GM19238 (cell line): ENCODE measurements at regions not wholly inside any gene's neighbourhood (a gene's known extent, or its start where the extent isn't known, plus 50 kb on each side); places are given as distances from the start of the nearest gene placed in this dataset.

Source experiments
- DNase-seq: peaks from one replicate; pipeline ENCODE4 v3.0.0; 2011; ENCODE audit warnings: low spot score; ENCODE audit not compliant: insufficient read length

DNA sequence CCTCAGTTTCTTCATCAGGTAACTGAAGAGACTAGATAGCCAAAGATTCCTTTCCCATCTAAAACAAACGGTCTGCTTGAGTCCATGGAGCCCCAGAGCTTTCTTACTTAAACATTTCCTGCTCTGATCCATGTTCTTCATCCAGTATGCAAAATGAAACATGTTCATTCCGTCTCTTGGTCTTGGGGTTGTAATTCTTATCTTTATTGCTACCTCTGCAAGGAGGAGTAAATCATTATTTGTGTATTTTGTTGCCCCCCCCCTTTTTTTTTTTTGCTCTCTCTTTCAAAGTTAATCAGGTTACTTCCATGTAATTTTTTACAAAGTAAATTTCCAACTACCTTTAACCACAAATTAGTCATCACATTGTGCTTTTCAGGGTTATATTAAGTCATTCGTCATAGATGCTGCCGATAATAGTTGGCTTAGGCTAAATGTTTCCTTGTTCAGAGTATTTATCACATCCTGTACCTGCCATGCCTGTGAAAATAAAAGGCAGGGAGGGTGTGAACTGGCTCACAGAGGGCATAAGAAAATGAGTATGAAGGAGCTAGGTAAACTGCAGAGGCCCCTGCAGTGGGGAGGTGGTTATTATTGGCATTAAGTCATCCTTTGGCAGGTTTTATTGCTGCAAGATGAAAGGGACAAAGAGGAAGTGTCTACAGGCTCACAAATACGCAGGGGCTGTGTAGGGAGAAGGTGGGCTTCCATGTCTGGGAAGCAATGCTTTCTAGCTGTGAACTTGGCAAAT is 76.7 kb upstream of the HS3ST1 start:
- DNase-seq = no peak

DNA sequence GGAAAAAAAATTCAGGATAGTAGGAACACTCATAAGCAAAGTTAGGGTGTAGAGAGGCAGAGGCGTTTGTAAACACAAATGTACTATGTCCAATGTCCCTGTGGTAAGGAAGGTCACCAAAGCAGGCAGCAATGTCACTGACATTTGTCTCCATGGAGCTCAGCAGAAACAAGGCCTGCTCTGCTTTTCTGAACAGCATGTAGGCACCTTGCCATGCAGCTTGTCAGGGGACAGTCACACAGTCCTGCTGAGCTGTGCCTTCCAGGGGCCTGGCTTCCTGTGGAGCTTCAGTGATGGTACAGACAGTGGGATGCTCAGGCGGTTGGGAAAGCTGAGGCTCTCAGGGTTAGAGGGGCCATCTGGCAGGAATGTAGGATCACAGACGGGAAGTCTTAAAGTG is 74.5 kb upstream of the HS3ST1 start:
- no peak for DNase-seq

DNA sequence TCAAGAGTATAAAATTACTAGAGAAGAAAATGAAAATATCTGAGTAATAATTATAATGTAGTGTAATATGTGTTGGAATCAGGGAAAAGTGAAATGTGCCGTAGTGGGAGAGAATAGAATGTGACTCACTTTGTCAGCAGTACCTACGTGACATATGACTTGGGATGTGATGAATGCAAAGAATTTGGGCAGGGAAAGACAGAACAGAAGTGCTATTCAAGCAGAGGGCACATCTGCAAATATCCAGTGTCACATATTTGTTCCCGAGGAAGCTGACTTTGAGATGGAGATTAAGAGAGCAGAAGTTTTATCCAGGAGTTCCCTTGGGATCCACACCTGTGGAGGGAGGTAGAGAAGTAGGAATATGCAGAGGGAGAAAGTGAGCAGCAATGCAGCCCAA is 69.3 kb upstream of the HS3ST1 start:
- no peak for DNase-seq

DNA sequence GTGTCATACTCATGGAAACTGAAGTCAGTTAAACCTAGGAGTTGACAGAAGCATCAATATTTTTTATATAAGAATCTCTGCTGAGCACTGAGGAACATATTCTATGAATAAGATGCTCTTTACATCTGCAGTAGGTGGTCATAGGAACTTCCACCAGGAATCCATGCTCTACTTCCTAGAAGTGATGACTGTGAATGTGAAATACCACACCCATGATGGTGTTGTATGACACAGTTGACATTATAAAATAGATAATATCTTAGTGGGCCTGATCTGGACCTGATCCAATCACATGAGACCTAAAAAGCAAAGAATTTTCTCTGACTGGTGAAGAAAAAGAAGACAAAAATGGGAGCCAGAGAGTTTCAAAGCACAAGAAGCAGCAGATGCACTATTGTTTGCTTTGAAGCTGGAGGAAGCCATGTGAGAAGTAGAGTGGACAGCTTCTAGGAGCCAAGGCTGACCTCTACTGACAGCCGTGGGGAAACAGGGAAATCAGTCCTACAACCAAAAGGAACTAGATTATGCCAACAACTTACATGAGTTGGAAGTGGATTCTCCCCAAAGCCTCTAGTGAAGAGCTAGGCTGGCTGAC is 68.6 kb upstream of the HS3ST1 start:
- no peak for DNase-seq

DNA sequence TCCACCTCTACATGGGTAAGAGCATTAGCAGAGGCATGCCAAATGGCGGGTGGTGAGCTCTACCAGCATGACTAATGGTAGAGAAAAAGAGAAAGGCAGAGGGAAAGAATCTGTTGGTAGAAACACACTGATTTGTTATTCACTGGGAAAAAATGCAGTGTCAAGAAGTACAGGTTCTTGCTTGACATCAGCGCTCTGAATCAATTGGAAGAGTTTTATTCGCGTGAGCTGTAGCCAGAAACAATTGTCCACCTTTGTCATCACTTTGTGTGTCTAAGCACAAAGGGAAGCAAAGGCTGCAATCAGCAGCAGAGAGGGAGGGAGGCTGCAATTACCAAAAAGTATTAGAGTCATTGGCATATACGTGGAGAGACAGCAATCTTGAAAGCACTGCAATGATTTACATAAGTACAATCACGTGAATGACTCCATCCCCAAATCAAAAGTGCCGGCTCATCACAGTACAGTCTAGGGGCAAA is 67.7 kb upstream of the HS3ST1 start:
- no peak for DNase-seq

DNA sequence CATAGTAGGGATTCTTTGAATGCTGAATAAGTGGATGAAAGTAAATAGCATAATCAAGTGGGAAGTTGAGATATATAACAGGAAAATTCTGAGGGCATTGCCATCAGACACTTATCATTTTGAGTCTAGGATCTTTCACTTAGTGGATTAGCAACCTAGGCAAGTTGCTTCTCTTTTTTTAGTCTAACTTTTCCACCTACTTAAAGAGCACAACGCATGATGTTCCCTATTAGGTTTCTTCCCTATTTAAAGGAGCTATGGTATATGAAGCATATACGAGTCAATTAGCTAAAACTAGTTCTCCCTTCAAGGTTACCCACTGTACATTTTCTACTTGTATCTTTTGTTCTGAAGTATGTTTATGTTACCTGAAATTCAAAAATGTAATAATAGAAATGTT is 67.1 kb upstream of the HS3ST1 start:
- DNase-seq = no peak

DNA sequence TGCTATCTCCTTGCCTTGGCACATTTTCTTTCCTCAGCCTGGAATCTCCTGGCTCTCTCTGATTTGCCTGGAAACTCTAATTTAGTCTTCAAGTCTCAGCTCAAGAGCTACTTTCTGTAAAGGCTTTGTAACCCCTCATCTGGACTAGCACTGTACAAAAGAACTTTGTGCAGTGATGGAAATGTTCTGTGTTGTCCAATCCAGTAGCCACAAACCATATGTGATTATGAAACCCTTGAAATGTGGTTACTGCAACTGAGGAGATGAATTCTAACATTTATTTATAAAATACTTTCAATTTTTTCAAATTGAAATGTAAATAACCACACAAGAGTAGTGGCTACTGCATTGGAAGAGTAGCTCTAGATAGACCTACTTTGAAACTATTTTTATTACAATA is 66.6 kb upstream of the HS3ST1 start:
- no peak for DNase-seq

DNA sequence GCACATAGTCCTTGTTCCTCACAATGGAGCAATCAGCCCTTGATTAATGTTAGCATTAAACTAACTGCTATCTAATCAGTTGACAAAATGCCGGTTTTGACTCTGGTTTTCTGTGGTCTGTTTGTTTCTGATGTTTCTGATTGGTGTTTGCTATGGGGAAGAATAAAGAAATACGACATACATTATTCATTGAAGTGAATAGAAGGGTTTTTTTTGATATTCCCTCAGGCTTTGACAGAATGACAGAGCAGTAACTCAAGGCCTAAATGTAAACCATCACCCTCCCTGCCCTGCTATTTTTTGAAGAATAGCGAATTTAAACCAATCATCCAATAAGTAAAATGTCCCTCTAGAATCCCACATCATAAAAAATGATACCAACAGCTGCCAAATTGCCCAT is 65.5 kb upstream of the HS3ST1 start:
- no peak for DNase-seq

DNA sequence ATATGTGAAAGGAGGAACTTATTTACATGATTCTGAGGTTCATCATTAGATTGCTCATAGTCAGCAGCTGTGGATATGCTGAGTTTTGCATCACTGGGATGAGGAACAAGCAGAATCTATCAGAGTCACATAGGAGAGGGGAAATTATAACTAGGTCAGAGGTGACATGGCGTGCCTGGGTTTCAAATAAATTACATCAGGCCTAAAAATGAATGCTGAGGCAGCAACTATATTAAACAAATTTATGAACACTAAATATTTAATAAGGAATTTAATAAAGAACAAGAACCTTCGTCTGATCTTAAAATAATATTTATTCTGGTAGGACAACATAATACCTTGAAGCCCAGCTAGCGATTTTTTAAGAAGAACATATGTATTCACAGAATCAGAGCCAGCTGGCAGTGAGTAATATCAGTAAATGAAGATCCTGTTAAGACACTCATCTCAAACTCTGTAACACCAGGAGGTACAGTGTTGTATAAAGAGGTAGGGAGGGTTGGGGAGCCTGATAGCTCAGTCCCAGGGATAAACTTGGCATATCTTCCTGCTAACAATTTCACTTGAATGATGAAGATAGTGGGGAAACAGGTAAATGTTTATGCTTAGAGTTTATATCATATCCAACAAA is 60.9 kb upstream of the HS3ST1 start:
- no peak for DNase-seq

DNA sequence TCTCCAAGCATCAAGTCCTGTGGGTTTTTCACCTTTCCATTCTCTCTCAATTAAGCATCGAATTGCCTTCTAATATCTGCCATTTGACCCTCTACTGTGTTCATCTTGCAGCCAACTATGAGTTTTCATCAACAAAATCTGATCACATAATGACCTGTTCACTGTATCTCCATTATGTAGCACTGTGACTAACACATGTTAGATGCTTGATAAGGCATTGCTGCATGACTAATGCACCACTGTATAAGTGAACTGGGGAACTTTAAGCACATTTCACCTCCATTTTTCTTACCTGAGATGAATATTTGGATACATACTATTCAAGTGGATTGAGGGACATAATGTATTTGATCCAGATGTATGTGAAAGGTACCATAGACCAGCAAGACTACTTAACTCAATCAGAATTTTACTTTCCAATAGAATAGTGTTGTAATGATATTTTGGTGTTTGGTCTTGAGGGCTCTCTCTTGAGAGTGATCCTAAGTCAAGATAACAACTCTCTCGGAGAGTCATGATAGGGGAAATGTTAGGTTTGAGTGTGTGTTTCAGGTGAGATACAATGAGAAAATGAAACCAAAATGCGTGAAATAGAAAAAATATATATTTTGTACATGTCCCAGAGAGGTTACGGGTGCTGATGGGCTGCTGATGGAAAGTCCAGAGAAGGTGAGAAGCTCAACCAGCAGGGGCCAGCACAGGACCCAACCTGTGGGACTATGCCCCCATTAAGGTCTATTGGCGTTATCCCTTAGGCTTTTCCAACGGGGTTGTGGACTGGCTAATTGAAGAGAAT is 60.2 kb upstream of the HS3ST1 start:
- no peak for DNase-seq

DNA sequence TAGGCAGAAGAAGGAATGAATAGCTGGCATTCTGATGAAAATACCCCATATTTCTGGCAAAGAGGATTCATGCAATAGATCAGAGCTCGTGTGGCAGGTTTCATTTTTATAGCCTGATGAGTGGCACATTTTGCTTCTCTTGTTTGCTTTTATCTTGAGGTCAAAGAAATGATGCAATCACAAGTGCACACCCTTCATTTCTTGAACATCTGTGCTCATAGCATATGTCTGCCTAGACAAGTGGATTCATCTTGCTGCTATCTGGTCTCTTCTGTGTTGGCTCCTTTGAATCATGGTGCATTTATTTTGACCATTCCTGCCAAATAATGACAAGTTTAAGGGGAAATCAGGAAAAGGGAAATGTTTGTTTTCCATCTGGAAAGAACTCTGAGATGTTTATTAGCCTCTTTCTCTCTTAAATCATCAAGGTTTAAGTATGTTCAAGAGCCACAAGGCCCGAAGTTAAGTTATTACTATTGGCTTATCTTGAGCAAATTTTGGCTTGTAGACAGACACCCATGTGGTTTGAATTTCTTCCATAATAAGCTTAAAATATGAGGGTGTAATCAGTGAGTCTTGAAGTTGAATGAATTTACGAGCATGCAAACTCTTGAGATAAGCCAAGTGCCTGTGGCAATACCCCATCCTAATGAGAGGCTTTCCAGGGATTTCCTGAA is 59.3 kb upstream of the HS3ST1 start:
- no peak for DNase-seq

DNA sequence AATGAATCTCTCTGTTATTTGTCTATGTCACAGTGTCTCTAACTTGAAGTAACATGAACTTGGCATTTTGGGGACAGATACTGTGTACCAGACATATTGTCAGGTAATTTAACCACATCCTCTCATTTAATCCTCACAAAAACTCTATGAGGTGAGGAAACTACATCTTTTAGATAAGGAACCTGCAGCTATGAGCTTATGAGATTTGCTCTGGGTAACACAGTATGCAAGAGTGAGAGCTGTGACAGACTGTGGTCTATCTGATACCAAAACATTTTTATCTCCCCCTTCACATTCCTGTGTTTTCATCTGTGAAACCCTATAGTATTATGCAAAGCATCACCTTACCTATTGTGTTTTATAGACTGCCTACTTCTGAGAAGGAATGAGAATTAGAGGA is 58.4 kb upstream of the HS3ST1 start:
- DNase-seq = no peak

DNA sequence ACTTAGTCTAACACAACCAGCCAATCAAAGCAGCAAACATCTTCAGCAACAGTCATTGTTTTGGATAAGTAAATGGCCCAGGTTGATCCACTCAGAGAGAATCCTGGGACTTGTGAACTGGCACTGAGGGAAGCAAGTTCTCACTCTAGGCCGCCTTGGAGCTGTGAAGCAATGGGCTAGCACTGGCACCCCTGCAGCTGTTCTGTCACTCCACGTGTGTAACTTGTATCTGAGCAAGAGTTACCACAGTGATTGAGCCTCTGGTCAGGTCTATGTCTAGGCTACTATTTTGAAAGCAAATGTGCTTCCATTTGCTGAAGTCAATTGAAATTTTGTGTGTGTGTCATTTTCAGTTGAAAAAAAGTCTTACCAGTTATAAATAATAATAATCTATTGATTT is 57.2 kb upstream of the HS3ST1 start:
- no peak for DNase-seq

DNA sequence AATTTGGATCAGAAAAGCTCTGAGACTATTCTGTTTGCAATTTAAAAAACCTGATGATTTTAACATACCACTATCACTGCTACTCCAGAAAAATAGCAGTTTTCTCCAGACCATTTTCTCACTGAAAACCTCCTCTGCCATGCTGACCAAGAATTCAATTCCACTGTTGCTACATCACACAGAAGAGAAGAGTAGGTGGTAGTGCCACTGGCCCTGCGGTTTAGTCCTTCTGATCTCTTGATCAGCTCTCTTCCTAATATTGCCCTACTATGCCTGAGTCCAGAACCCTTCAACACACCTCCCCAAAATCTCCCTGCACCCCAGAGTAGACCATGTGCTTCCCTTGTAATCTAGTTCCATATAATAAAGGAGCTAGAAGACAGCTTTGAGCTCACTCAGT is 55.8 kb upstream of the HS3ST1 start:
- DNase-seq = no peak

DNA sequence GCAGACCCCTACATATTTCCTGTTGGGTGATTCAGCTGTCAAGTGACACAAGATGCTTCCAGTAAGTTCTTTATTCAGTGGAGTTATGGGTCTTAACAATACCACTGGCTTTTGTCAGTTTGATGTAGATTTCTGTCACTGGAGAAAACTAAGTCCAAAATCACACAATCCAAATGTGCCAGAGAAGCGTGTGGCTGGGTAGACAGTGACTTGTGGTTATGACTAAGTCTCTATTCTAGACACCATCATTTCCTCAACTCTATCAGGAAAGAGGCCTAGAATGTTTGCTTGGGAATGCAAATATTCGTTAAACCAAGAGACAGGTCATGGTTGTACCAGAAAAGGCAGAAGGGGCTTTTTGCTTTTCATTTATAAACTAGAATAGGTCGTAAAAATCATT is 54.4 kb upstream of the HS3ST1 start:
- DNase-seq = no peak

DNA sequence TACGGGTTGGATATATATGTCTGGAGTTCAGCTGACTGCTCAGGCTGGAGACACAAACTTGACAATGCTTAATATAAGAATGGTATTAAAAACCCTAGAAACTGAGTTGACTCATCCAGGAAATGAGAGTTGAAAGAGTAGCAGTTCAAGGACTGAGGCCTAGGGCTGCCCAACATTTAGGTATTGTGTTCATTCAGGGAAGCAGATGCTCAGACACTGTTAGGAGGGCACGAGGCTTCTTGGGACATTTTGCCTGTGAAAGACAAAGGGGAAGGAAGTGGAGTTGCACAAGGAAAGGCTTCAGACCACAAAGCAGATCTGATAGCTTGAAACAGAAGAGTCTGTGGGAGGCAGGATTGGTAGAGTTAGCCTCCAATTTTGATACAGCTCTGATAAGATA is 52.0 kb upstream of the HS3ST1 start:
- no peak for DNase-seq
